AG04450 (cell line): ENCODE measurements at regions not wholly inside any gene's neighbourhood (a gene's known extent, or its start where the extent isn't known, plus 50 kb on each side); places are given as distances from the start of the nearest gene placed in this dataset.

Source experiments
- CTCF ChIA-PET: fragments of 300-600, 350-600 bp; formaldehyde crosslinking; extraction: SDS; loops from one replicate; lab custom pipeline; 2022; ENCODE audit warnings: antibody characterized with exemption, inconsistent platforms; lab: Charles Lee
- POLR2A ChIA-PET: fragments of 350-600 bp; formaldehyde crosslinking; extraction: SDS; loops from one replicate; lab custom pipeline; 2021; ENCODE audit warnings: antibody characterized with exemption, inconsistent platforms; lab: Yijun Ruan, JAX
- DNase-seq: peaks from one replicate; pipeline ENCODE4 v3.0.0-alpha.2; 2011; ENCODE audit warnings: low read depth, low spot score
- H3K27ac ChIP-seq: one replicate; pipeline ENCODE4 v1.5.1; 2012; ENCODE audit warnings: low read depth, low read length, control low read depth
- H3K27me3 ChIP-seq: one replicate; pipeline ENCODE4 v1.6.0; 2012; ENCODE audit warnings: low read length; ENCODE audit not compliant: control insufficient read depth, insufficient read depth
- H3K4me3 ChIP-seq: 2 replicates; pipeline ENCODE4 v1.5.1; 2011; ENCODE audit warnings: mild to moderate bottlenecking, low read depth, low read length, control low read depth
- H3K9me3 ChIP-seq: 2 replicates; pipeline ENCODE4 v1.5.1; 2012; ENCODE audit warnings: low read length; ENCODE audit not compliant: control insufficient read depth, insufficient read depth
- TF ChIP-seq, protein P1 (sequence below): IDR thresholded peaks from 2 replicates; pipeline ENCODE4 v1.5.1; 2011; ENCODE audit warnings: low read depth, low read length, control low read depth, inconsistent platforms

DNA sequence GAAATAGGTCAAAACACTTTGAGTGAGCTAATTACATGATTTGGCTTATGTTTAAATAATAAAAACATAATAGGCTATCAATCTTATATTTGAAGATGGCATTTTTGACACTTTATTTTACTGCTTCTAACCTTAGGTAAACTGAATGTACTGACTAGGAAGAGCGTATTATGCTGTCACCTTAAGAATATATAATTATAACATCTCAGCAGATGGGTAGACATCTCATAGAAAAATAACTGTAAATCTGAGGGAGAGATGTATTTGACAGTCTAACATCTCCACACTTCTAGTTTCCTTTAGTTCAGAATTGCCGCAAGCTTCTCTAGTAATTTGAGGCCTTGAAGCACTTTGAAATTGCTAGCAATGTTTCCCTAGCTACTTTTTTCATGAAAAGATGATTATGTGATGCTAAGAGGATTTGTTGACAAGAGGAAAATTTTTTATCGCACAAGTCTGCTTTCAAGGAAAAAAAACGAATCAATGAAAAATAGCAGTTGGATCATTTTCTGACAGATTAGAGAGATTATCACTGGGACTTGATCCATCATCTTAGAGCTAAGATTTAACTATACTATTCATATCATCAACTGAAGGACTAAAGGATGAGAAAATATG lies 238.2 kb upstream of the NAALADL2 start:
- Histone ChIP-seq H3K4me3 (no peak overlapping the region), H3K27ac (no peak overlapping the region), H3K27me3 (no peaks in the 10 kb centered on the region), H3K9me3 (no peaks in the 10 kb centered on the region; the same call in 1 of the 2 replicates)
- no peak for DNase-seq
- POLR2A ChIA-PET, result no interaction called here
- CTCF ChIA-PET, result no interaction called here
- TF ChIP-seq, protein P1, sequence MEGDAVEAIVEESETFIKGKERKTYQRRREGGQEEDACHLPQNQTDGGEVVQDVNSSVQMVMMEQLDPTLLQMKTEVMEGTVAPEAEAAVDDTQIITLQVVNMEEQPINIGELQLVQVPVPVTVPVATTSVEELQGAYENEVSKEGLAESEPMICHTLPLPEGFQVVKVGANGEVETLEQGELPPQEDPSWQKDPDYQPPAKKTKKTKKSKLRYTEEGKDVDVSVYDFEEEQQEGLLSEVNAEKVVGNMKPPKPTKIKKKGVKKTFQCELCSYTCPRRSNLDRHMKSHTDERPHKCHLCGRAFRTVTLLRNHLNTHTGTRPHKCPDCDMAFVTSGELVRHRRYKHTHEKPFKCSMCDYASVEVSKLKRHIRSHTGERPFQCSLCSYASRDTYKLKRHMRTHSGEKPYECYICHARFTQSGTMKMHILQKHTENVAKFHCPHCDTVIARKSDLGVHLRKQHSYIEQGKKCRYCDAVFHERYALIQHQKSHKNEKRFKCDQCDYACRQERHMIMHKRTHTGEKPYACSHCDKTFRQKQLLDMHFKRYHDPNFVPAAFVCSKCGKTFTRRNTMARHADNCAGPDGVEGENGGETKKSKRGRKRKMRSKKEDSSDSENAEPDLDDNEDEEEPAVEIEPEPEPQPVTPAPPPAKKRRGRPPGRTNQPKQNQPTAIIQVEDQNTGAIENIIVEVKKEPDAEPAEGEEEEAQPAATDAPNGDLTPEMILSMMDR, result no peak

DNA sequence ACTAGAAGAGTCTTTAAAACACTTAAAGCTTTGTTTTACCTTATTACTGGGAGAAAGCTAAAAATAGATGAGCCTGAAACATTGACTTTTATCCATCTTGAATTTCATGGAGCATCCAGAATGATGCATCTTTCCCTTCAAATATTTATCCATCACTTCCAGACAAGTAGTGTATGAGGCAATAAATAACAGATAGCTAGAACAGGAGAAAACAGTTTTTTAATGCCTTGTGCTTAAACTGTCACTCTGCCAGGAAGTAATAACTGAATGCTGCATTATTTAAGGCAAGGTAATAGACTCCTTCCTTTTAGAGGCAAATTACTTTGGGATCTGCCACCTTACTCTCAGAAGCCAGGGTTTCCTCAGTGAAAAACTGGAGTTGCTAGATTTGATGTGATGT lies 225.8 kb upstream of the NAALADL2 start:
- ChIA-PET CTCF (no interaction called here), POLR2A (no interaction called here)
- DNase-seq, result no peak
- Histone ChIP-seq H3K27me3 (no peaks in the 10 kb centered on the region), H3K4me3 (no peak overlapping the region), H3K9me3 (no peaks in the 10 kb centered on the region), H3K27ac (no peak overlapping the region)
- TF ChIP-seq, protein P1, result no peak

DNA sequence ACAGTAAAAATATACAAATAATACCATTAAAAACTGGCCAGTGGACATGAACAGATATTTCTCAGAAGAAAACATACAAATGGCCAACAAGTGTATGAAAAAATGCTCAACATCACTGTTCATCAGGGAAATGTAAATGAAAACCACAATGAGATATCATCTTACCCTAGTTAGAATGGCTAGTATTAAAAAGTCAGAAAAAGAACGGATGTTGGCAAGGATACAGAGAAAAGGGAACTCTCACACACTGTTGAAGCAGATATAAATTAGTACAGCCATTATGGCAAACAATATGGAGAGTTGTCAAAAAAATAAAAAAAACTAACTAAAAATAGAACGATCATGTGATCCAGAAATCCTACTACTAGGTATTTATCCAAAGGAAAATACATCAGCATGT lies 222.7 kb upstream of the NAALADL2 start:
- no peak for DNase-seq
- peaks cover 6% of the 10 kb centered on the region; the same call in 1 of the 2 replicates for H3K9me3 ChIP-seq
- CTCF ChIA-PET, result no interaction called here
- no peaks in the 10 kb centered on the region for H3K27me3 ChIP-seq
- POLR2A ChIA-PET, result no interaction called here
- no peak overlapping the region for H3K4me3 ChIP-seq
- TF ChIP-seq, protein P1, result no peak
- H3K27ac ChIP-seq, result no peak overlapping the region

DNA sequence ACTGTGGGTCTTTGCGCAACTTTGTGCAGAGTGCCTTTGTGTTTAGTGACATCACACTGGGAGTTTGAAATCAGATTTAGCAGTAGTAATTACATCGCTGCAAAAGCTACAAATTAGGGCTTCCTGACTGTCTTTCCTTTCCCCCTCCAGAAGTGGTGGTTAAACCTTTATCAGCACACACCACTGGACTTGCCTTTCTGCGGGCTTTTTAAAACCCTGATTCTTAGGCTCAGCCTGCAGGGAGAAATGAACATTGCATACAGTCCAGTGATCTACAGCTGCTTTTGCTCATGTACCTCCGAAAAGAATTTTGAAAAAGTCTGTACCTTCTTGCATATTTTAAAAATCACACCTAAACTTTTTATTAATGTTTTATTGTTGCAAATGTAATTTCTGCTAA lies 219.7 kb upstream of the NAALADL2 start:
- TF ChIP-seq, protein P1, result no peak
- no peaks in the 10 kb centered on the region for H3K27me3 ChIP-seq
- ChIA-PET CTCF (no interaction called here), POLR2A (no interaction called here)
- H3K27ac ChIP-seq, result no peak overlapping the region
- peaks cover 6% of the 10 kb centered on the region; the same call in 1 of the 2 replicates for H3K9me3 ChIP-seq
- H3K4me3 ChIP-seq, result no peak overlapping the region
- no peak for DNase-seq

DNA sequence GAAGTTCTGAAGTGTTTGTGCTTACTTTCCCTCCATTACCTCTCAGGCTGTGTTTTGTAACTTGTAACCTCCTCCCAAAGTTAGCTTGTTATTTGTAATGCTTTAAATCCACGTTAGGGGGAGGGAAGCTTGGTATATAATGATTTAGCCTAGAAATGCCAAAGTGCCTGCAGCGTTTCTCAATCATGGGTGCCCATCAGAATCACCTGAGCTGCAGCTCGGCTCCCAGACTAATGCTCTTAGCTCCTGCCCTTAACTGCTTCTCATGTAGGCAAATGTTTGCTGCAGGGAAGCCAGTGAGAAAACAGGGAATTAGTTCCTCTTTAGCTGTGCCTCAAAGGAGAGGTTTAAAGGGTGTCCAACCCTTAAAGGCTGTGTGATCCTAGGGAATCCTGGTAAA lies 219.2 kb upstream of the NAALADL2 start:
- Histone ChIP-seq H3K4me3 (no peak overlapping the region), H3K9me3 (peaks cover 6% of the 10 kb centered on the region; the same call in 1 of the 2 replicates), H3K27me3 (no peaks in the 10 kb centered on the region), H3K27ac (no peak overlapping the region)
- DNase-seq, result no peak
- TF ChIP-seq, protein P1, result no peak
- ChIA-PET CTCF (no interaction called here), POLR2A (no interaction called here)
